B cell (primary cell): ENCODE measurements at regions not wholly inside any gene's neighbourhood (a gene's known extent, or its start where the extent isn't known, plus 50 kb on each side); places are given as distances from the start of the nearest gene placed in this dataset.

Source experiments
- ATAC-seq: fragments of 200-7000 bp; cut with Tn5 transposase; one replicate; pipeline ENCODE4 v1.10.0; 2021; ENCODE audit warnings: low read depth, mild to moderate bottlenecking, moderate number of reproducible peaks, moderate library complexity
- CTCF ChIA-PET: fragments of 350-600 bp; sonication (Branson Sonifier 250); formaldehyde crosslinking; loops from one replicate; lab custom pipeline; 2021; ENCODE audit warnings: antibody characterized with exemption, inconsistent platforms; lab: Charles Lee
- POLR2A ChIA-PET: fragments of 350-600 bp; sonication (Branson Sonifier 250); formaldehyde crosslinking; loops from one replicate; lab custom pipeline; 2021; ENCODE audit warnings: antibody characterized with exemption; lab: Charles Lee
- DNase-seq: peaks from one replicate; pipeline ENCODE4 v3.0.0; 2013
- H2AFZ ChIP-seq: 2 replicates; pipeline ENCODE4 v1.6.1; 2012; ENCODE audit warnings: mild to moderate bottlenecking, low read depth, low read length; ENCODE audit not compliant: insufficient read depth, poor library complexity, severe bottlenecking
- H3K27ac ChIP-seq, 2 donors: 1 replicate in 1 of 2; 2 replicates in 1 of 2; pipeline ENCODE4 v1.5.1; 2012 to 2013; ENCODE audit warnings: low read length in 2 of 2, mild to moderate bottlenecking in 2 of 2, moderate library complexity in 1 of 2
- H3K27me3 ChIP-seq, 4 experiments: fragments of 200-600 bp in 1 of 4; sonication (generic) in 1 of 4; replicated peaks in 1 of 4; 1 replicate in 2 of 4; 2 replicates in 2 of 4; pipeline versions ENCODE4 v1.6.1 to v1.7.0; 2013 to 2016; ENCODE audit warnings: low read length in 3 of 4, mild to moderate bottlenecking in 2 of 4, mixed read lengths in 1 of 4, moderate library complexity in 1 of 4; ENCODE audit not compliant: insufficient read depth in 4 of 4, control insufficient read depth in 3 of 4; ENCODE audit errors: control extremely low read depth in 1 of 4
- H3K36me3 ChIP-seq, 2 experiments: replicated peaks in 1 of 2; 1 replicate in 1 of 2; 2 replicates in 1 of 2; pipeline versions ENCODE4 v1.6.1 to v1.7.1; 2013; ENCODE audit warnings: low read length in 1 of 2; ENCODE audit not compliant: insufficient read depth in 2 of 2, control insufficient read depth in 1 of 2; ENCODE audit errors: control extremely low read depth in 1 of 2, extremely low read depth in 1 of 2
- H3K4me1 ChIP-seq, 2 donors: fragments of 200-600 bp in 1 of 2; sonication (generic) in 1 of 2; 1 replicate in 1 of 2; 2 replicates in 1 of 2; pipeline versions ENCODE4 v1.5.1 to v1.6.1; 2013 to 2017; ENCODE audit warnings: low read length in 2 of 2; ENCODE audit not compliant: control insufficient read depth in 2 of 2, insufficient read depth in 2 of 2
- H3K4me2 ChIP-seq: replicated peaks from 2 replicates; pipeline ENCODE3; 2012; ENCODE audit warnings: mild to moderate bottlenecking, low read depth, low read length; ENCODE audit not compliant: poor library complexity, severe bottlenecking
- H3K4me3 ChIP-seq, 5 experiments: fragments of 200-600 bp in 1 of 5; sonication (generic) in 1 of 5; 1 replicate in 3 of 5; 2 replicates in 2 of 5; pipeline versions ENCODE4 v1.5.1 to v1.7.0; 2011 to 2016; ENCODE audit warnings: low read length in 4 of 5, mild to moderate bottlenecking in 4 of 5, low read depth in 2 of 5, control low read depth in 1 of 5, moderate library complexity in 1 of 5; ENCODE audit not compliant: insufficient read depth in 1 of 5; ENCODE audit errors: control extremely low read depth in 1 of 5, extremely low read depth in 1 of 5
- H3K79me2 ChIP-seq: fragments of 200-600 bp; sonication (generic); one replicate; pipeline ENCODE4 v1.6.0; 2016; ENCODE audit warnings: low read length; ENCODE audit not compliant: control insufficient read depth, insufficient read depth
- H3K9ac ChIP-seq: fragments of 200-600 bp; sonication (generic); 2 replicates; pipeline ENCODE4 v1.6.1; 2017; ENCODE audit warnings: mild to moderate bottlenecking, low read length, moderate library complexity
- H3K9me3 ChIP-seq, 3 donors: one replicate each; pipeline versions ENCODE4 v1.6.1 to v1.7.1; 2013; ENCODE audit warnings: low read length in 2 of 3; ENCODE audit not compliant: control insufficient read depth in 2 of 3, insufficient read depth in 1 of 3; ENCODE audit errors: control extremely low read depth in 1 of 3
- H4K20me1 ChIP-seq: 2 replicates; pipeline ENCODE4 v1.6.0; 2012; ENCODE audit warnings: mild to moderate bottlenecking, low read length; ENCODE audit not compliant: insufficient read depth, control insufficient read depth, poor library complexity, severe bottlenecking
- H3K27ac Mint-ChIP-seq: one replicate; pipeline ENCODE4 v1.8.0; 2021; ENCODE audit warnings: mixed read lengths
- H3K27me3 Mint-ChIP-seq: one replicate; pipeline ENCODE4 v1.8.0; 2021; ENCODE audit warnings: mixed read lengths
- H3K4me1 Mint-ChIP-seq: one replicate; pipeline ENCODE4 v1.8.0; 2021; ENCODE audit warnings: mixed read lengths
- H3K4me3 Mint-ChIP-seq: one replicate; pipeline ENCODE4 v1.8.0; 2021; ENCODE audit warnings: mixed read lengths
- H3K9me3 Mint-ChIP-seq: one replicate; pipeline ENCODE4 v1.8.0; 2022; ENCODE audit warnings: mixed read lengths; ENCODE audit not compliant: insufficient read depth
- CTCF ChIP-seq: fragments of 200-600 bp; IDR thresholded peaks from one replicate; pipeline ENCODE4 v1.8.0; 2022; ENCODE audit warnings: antibody characterized with exemption, mild to moderate bottlenecking
- EZH2 ChIP-seq: IDR thresholded peaks from 2 replicates; pipeline ENCODE4 v1.6.1; 2012; ENCODE audit warnings: borderline replicate concordance, low read depth, mild to moderate bottlenecking, moderate library complexity, low read length; ENCODE audit not compliant: insufficient read depth, poor library complexity, severe bottlenecking
- WGBS: methylation state at CpG from one replicate; pipeline ENCODE4 v1.1.5; 2013; ENCODE audit warnings: missing lambda C conversion rate; ENCODE audit not compliant: insufficient coverage; 5-methylcytosine and 5-hydroxymethylcytosine counted together
- intact Hi-C: fragments of 100-400 bp; cut with micrococcal nuclease; formaldehyde crosslinking; loops from one replicate; pipeline ENCODE4 v1.10.0; 2022

GRCh38 chr12:88400302-88400701 lies 180.0 kb downstream of the KITLG start:
- TF ChIP-seq CTCF: no peak
- TF ChIP-seq EZH2: no peak
- no peaks in the 10 kb centered on the region for H3K36me3 ChIP-seq
- no peaks in the 10 kb centered on the region for H3K27me3 ChIP-seq
- ATAC-seq (no peak), DNase-seq (no peak)
- H2AFZ ChIP-seq: no peak overlapping the region
- Mint-ChIP-seq H3K9me3 (no peaks in the 10 kb centered on the region), H3K4me1 (no peaks in the 10 kb centered on the region), H3K27ac (no peak overlapping the region), H3K27me3 (no peaks in the 10 kb centered on the region), H3K4me3 (no peak overlapping the region)
- no peak overlapping the region for H3K4me2 ChIP-seq
- no peak overlapping the region for H3K9ac ChIP-seq
- H3K79me2 ChIP-seq: no peaks in the 10 kb centered on the region
- intact Hi-C loops: no loop called here
- no peak overlapping the region for H3K4me3 ChIP-seq
- WGBS: no CpG with 5 or more reads among the region's 3 CpGs
- H4K20me1 ChIP-seq: no peaks in the 10 kb centered on the region
- no peak overlapping the region for H3K27ac ChIP-seq
- H3K9me3 ChIP-seq: no peaks in the 10 kb centered on the region
- POLR2A ChIA-PET: no interaction called here
- no peaks in the 10 kb centered on the region for H3K4me1 ChIP-seq
- CTCF ChIA-PET: no interaction called here

- Histone ChIP-seq H3K9ac (no peak overlapping the region), H3K27ac (no peak overlapping the region), H3K4me2 (no peak overlapping the region), H4K20me1 (no peaks in the 10 kb centered on the region), H3K4me1 (no peaks in the 10 kb centered on the region), H3K27me3 (no peaks in the 10 kb centered on the region), H2AFZ (no peak overlapping the region), H3K36me3 (no peaks in the 10 kb centered on the region), H3K79me2 (no peaks in the 10 kb centered on the region), H3K4me3 (no peak overlapping the region), H3K9me3 (no peaks in the 10 kb centered on the region)
- DNase-seq (no peak), ATAC-seq (no peak)
- Mint-ChIP-seq H3K4me1 (no peaks in the 10 kb centered on the region), H3K27ac (no peak overlapping the region), H3K27me3 (no peaks in the 10 kb centered on the region), H3K9me3 (no peaks in the 10 kb centered on the region), H3K4me3 (no peak overlapping the region)
- no CpG with 5 or more reads among the region's 2 CpGs for WGBS
- POLR2A ChIA-PET: no interaction called here
- CTCF ChIA-PET: no interaction called here
- intact Hi-C loops: no loop called here
- TF ChIP-seq CTCF (no peak), EZH2 (no peak)
These were observed 179.1 kb downstream of the KITLG start for GRCh38 chr12:88401155-88401554.
